OCI-LY3 (cell line): ENCODE measurements at regions not wholly inside any gene's neighbourhood (a gene's known extent, or its start where the extent isn't known, plus 50 kb on each side); places are given as distances from the start of the nearest gene placed in this dataset.

Experiments used
- CTCF ChIP-seq: fragments of 200-600, 300-600 bp; sonication (generic); IDR thresholded peaks from 2 replicates; pipeline ENCODE4 v1.5.1; 2014; ENCODE audit warnings: antibody characterized with exemption, low read length, low read depth
- EZH2phosphoT487 ChIP-seq: fragments of 200-600 bp; shearing (Covaris generic); IDR thresholded peaks from 2 replicates; pipeline ENCODE4 v1.6.1; 2018; ENCODE audit warnings: antibody characterized with exemption, mixed run types, low read depth

GRCh38 chr3:170670504-170670903 lies 84.6 kb upstream of the SLC7A14 start:
- no peak for TF ChIP-seq CTCF
- no peak for TF ChIP-seq EZH2phosphoT487
